ENCODE measurements at regions not wholly inside any gene's neighbourhood (a gene's known extent, or its start where the extent isn't known, plus 50 kb on each side); places are given as distances from the start of the nearest gene placed in this dataset.

- TF ChIP-seq MYC (IDR thresholded peaks at IDR 0.05; ENCODE audit: low read depth, low read length), result no peak
- no peak for TF ChIP-seq CTCF (IDR thresholded peaks at IDR 0.05; ENCODE audit: extremely low read depth in 1 of 2, insufficient read depth in 1 of 2, low read depth in 1 of 2, low read length in 2 of 2)
- TF ChIP-seq JUN (IDR thresholded peaks at IDR 0.05; ENCODE audit: borderline replicate concordance, insufficient read depth, insufficient read length, low read depth), result no peak
- no peak for TF ChIP-seq POLR2AphosphoS5 (IDR thresholded peaks at IDR 0.05; ENCODE audit: insufficient read depth, low read depth, low read length)
- TF ChIP-seq GATA2 (IDR thresholded peaks at IDR 0.05; ENCODE audit: insufficient read depth, insufficient read length, low read depth, low read length), result no peak
- TF ChIP-seq EZH2 (IDR thresholded peaks at IDR 0.05; ENCODE audit: borderline replicate concordance, low read depth, low read length, severe bottlenecking), result no peak
These were observed 75.5 kb downstream of the PABPC4L start for GRCh38 chr4:134126000-134126560.
